ENCODE measurements at regions not wholly inside any gene's neighbourhood (a gene's known extent, or its start where the extent isn't known, plus 50 kb on each side); places are given as distances from the start of the nearest gene placed in this dataset.

DNA sequence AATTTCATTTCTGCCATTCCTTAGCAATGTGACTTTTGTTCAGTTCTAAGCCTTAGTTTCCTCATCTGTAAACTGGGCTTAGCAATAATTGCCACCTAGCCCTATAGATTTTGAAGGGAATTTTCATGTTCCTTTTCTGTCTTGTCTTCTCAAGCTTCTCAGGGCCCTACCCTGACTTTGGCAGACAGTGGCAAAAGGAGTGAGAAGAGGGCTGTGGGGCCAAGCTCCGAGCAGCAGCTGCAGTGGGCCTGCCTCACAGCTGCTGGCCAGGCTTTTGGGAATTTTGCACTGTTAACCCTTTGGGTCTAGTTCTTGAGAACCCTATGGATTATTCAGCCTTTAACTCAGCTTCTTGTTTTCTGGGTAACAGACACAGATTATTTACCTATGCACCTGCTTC lies 67.6 kb upstream of the IGSF1 start:
- no peaks in the 10 kb centered on the region for H3K79me2 ChIP-seq (ENCODE audit: low read length)
- no peak overlapping the region for H3K9ac ChIP-seq (ENCODE audit: low read length)
- H3K36me3 ChIP-seq (replicated peaks; ENCODE audit: insufficient read depth, low read length), result no peaks in the 10 kb centered on the region
- H3K4me1 ChIP-seq (ENCODE audit: low read length), result no peaks in the 10 kb centered on the region
- DNase-seq, result no peak
- TF ChIP-seq EZH2 (optimal IDR thresholded peaks at IDR 0.05; ENCODE audit: low read depth, low read length) (no peak), EZH2phosphoT487 (IDR thresholded peaks at IDR 0.05; ENCODE audit: low read length) (no peak)
- TF ChIP-seq, protein P1, sequence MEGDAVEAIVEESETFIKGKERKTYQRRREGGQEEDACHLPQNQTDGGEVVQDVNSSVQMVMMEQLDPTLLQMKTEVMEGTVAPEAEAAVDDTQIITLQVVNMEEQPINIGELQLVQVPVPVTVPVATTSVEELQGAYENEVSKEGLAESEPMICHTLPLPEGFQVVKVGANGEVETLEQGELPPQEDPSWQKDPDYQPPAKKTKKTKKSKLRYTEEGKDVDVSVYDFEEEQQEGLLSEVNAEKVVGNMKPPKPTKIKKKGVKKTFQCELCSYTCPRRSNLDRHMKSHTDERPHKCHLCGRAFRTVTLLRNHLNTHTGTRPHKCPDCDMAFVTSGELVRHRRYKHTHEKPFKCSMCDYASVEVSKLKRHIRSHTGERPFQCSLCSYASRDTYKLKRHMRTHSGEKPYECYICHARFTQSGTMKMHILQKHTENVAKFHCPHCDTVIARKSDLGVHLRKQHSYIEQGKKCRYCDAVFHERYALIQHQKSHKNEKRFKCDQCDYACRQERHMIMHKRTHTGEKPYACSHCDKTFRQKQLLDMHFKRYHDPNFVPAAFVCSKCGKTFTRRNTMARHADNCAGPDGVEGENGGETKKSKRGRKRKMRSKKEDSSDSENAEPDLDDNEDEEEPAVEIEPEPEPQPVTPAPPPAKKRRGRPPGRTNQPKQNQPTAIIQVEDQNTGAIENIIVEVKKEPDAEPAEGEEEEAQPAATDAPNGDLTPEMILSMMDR (IDR thresholded peaks at IDR 0.05; ENCODE audit: low read length), result no peak
- no peaks in the 10 kb centered on the region for H3F3A ChIP-seq (ENCODE audit: insufficient read depth, low read length)
- H3K4me2 ChIP-seq (ENCODE audit: low read depth, low read length), result no peak overlapping the region
- H3K27ac ChIP-seq (ENCODE audit: low read length), result no peak overlapping the region
- H3K9me2 ChIP-seq (replicated peaks; ENCODE audit: insufficient read depth, low read length), result no peaks in the 10 kb centered on the region
- no peaks in the 10 kb centered on the region for H4K20me1 ChIP-seq (ENCODE audit: insufficient read depth, low read length)
- no peak overlapping the region for H3K4me3 ChIP-seq (ENCODE audit: low read length)
- no peaks in the 10 kb centered on the region for H3K9me3 ChIP-seq (replicated peaks; ENCODE audit: insufficient read depth, low read length)
- H2AFZ ChIP-seq (ENCODE audit: low read length), result no peak overlapping the region
- no peaks in the 10 kb centered on the region for H3K27me3 ChIP-seq (replicated peaks; ENCODE audit: insufficient read depth, low read length)

DNA sequence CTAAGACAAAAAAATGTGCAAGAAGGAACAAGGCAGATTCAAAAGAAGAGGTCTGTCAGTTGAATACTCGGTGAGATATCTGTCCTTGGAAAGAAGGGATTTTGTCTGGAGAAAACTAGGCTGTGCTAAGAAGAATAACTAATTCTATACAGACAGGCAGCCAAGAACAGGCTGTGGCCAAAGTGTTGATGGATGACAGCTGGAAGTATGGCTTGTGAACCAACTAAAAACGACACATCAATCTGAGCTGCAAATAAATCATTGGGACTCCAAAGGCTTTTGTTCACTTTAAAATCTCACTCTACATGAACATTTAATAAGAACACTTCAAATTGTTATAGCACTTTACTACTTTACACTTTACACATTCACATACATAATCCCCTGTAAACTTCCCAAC lies 70.5 kb upstream of the IGSF1 start:
- H3K4me2 ChIP-seq (ENCODE audit: low read depth, low read length), result no peak overlapping the region
- H3K27ac ChIP-seq (ENCODE audit: low read length), result no peak overlapping the region
- H2AFZ ChIP-seq (ENCODE audit: low read length), result no peak overlapping the region
- TF ChIP-seq, protein P1 (IDR thresholded peaks at IDR 0.05; ENCODE audit: low read length), result no peak
- TF ChIP-seq EZH2 (optimal IDR thresholded peaks at IDR 0.05; ENCODE audit: low read depth, low read length) (no peak), EZH2phosphoT487 (IDR thresholded peaks at IDR 0.05; ENCODE audit: low read length) (no peak)
- H3K79me2 ChIP-seq (ENCODE audit: low read length), result no peaks in the 10 kb centered on the region
- no peaks in the 10 kb centered on the region for H3F3A ChIP-seq (ENCODE audit: insufficient read depth, low read length)
- no peak for DNase-seq
- H4K20me1 ChIP-seq (ENCODE audit: insufficient read depth, low read length), result no peaks in the 10 kb centered on the region
- H3K9ac ChIP-seq (ENCODE audit: low read length), result no peak overlapping the region
- no peak overlapping the region for H3K4me3 ChIP-seq (ENCODE audit: low read length)
- no peaks in the 10 kb centered on the region for H3K9me2 ChIP-seq (replicated peaks; ENCODE audit: insufficient read depth, low read length)
- no peaks in the 10 kb centered on the region for H3K27me3 ChIP-seq (replicated peaks; ENCODE audit: insufficient read depth, low read length)
- no peaks in the 10 kb centered on the region for H3K4me1 ChIP-seq (ENCODE audit: low read length)
- H3K36me3 ChIP-seq (replicated peaks; ENCODE audit: insufficient read depth, low read length), result no peaks in the 10 kb centered on the region
- H3K9me3 ChIP-seq (replicated peaks; ENCODE audit: insufficient read depth, low read length), result no peaks in the 10 kb centered on the region

DNA sequence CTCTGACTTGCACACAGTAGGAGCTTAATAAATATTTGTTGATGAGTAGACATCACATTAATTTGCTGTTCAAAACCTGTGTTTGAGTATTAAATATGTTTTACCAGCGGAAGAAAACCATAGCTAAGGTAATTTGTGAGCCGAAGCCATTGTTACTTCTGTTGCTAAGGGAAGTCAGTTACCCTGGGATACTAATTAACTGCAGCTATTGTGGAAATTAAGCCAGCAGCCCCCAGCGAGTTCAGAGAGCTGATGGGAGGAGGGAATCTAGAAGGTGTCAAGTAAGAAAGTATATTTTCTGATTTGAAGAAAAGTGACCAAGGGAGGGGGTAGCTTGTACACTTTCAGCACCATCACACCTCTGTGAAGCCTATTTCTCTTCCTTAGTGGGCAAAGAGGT lies 76.7 kb upstream of the IGSF1 start:
- H3F3A ChIP-seq (ENCODE audit: insufficient read depth, low read length), result no peaks in the 10 kb centered on the region
- no peak overlapping the region for H3K9ac ChIP-seq (ENCODE audit: low read length)
- H3K4me2 ChIP-seq (ENCODE audit: low read depth, low read length), result no peak overlapping the region
- TF ChIP-seq EZH2 (optimal IDR thresholded peaks at IDR 0.05; ENCODE audit: low read depth, low read length) (no peak), EZH2phosphoT487 (IDR thresholded peaks at IDR 0.05; ENCODE audit: low read length) (no peak)
- TF ChIP-seq, protein P1 (IDR thresholded peaks at IDR 0.05; ENCODE audit: low read length), result no peak
- no peaks in the 10 kb centered on the region for H3K79me2 ChIP-seq (ENCODE audit: low read length)
- no peaks in the 10 kb centered on the region for H3K4me1 ChIP-seq (ENCODE audit: low read length)
- no peak overlapping the region for H3K27ac ChIP-seq (ENCODE audit: low read length)
- H3K27me3 ChIP-seq (replicated peaks; ENCODE audit: insufficient read depth, low read length), result no peaks in the 10 kb centered on the region
- no peaks in the 10 kb centered on the region for H3K9me2 ChIP-seq (replicated peaks; ENCODE audit: insufficient read depth, low read length)
- H3K4me3 ChIP-seq (ENCODE audit: low read length), result no peak overlapping the region
- H3K36me3 ChIP-seq (replicated peaks; ENCODE audit: insufficient read depth, low read length), result no peaks in the 10 kb centered on the region
- no peak overlapping the region for H2AFZ ChIP-seq (ENCODE audit: low read length)
- H4K20me1 ChIP-seq (ENCODE audit: insufficient read depth, low read length), result no peaks in the 10 kb centered on the region
- H3K9me3 ChIP-seq (replicated peaks; ENCODE audit: insufficient read depth, low read length), result no peaks in the 10 kb centered on the region
- no peak for DNase-seq

All from MM.1S (cell line).